22Rv1 (cell line): ENCODE measurements at regions not wholly inside any gene's neighbourhood (a gene's known extent, or its start where the extent isn't known, plus 50 kb on each side); places are given as distances from the start of the nearest gene placed in this dataset.

Experiments
- H3K27ac ChIP-seq: fragments of 450-650 bp; 2 replicates; pipeline ENCODE4 v1.5.1; 2017
- ZFX ChIP-seq: fragments of 450-650 bp; IDR thresholded peaks from 2 replicates; pipeline ENCODE4 v1.6.1; 2017; ENCODE audit warnings: antibody characterized with exemption, borderline replicate concordance
- TF ChIP-seq, protein P1 (sequence below): fragments of 450-650 bp; IDR thresholded peaks from 2 replicates; pipeline ENCODE4 v1.5.1; 2017; ENCODE audit warnings: mild to moderate bottlenecking

DNA sequence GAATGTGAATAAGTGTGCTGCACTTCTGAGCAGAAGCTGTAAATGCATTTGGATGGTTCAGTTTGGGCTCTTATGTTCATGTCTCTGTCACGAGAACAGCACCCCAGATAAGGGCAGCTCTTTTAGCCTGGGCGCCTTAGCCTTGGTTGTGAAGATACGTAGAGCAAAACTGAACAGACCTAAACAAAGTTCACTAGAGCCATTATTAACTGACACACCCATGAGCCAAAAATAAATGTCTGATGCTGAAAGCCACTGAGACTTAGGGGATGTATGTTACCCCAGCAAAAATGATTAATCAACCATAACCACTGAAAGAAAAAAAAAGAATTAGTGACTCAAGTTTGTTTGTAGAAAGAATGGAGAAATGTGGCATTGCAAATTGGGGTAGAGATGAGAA, 343.4 kb downstream of the BCAT1 start:
- TF ChIP-seq ZFX, result no peak
- TF ChIP-seq, protein P1, sequence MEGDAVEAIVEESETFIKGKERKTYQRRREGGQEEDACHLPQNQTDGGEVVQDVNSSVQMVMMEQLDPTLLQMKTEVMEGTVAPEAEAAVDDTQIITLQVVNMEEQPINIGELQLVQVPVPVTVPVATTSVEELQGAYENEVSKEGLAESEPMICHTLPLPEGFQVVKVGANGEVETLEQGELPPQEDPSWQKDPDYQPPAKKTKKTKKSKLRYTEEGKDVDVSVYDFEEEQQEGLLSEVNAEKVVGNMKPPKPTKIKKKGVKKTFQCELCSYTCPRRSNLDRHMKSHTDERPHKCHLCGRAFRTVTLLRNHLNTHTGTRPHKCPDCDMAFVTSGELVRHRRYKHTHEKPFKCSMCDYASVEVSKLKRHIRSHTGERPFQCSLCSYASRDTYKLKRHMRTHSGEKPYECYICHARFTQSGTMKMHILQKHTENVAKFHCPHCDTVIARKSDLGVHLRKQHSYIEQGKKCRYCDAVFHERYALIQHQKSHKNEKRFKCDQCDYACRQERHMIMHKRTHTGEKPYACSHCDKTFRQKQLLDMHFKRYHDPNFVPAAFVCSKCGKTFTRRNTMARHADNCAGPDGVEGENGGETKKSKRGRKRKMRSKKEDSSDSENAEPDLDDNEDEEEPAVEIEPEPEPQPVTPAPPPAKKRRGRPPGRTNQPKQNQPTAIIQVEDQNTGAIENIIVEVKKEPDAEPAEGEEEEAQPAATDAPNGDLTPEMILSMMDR, result no peak
- H3K27ac ChIP-seq, result no peak overlapping the region

DNA sequence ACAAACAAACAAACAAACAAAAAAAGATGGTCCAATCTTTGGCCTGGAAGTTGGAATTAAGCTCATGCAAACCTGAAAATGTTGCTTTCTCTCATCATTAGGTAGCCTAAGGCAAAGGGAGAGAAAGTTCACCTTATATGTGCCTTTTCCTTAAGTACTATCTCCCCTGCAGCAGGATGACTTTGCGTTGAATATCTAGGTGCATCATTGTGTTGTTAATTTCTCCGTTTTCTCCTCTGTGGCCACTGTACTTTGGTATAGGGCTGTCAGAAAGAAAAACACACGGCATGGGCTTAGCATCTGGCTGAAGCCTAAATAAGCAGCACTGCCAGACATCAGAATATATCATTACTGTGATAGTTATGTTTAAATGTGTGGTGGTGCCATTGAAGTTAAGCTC, 345.5 kb downstream of the BCAT1 start:
- no peak overlapping the region for H3K27ac ChIP-seq
- TF ChIP-seq, protein P1, result no peak
- no peak for TF ChIP-seq ZFX

DNA sequence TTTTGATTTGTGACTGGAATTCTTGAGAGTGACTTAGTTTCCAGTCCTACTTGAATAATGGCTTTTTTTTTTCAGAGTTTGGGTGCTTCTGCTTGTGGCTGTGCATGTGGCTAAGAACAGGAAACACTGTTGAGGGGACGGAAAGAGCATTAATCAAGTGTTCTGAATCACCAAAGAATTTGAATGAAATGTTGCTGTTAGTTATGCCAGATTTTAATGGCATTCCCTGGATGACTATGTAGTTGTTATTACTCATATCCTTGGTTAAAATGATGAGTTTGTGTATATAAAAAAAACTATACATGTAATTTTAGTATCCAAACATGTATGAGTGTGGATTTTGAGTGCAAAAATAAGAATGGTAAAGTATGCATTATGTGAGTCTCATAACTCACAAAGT, 347.9 kb downstream of the BCAT1 start:
- TF ChIP-seq, protein P1, result no peak
- TF ChIP-seq ZFX, result no peak
- no peak overlapping the region for H3K27ac ChIP-seq

DNA sequence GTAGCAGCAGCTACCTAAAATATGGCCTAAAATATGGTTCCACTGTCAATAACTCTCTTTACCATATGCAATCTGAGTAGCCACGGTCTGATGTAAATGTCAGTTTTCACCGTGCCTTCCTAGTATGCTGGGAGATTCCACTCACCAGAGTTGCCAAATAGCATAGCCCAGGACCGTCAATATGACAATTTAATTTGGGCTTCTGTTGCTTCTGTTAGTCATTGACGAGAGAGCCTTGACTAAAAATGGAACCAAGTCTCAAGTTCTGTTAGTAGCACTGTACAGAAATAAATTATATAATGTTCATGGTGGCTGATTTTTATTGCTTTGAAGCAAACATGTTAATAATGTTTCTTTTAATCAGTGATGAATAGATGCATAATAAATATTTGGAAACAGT, 348.4 kb downstream of the BCAT1 start:
- no peak overlapping the region for H3K27ac ChIP-seq
- TF ChIP-seq, protein P1, result no peak

DNA sequence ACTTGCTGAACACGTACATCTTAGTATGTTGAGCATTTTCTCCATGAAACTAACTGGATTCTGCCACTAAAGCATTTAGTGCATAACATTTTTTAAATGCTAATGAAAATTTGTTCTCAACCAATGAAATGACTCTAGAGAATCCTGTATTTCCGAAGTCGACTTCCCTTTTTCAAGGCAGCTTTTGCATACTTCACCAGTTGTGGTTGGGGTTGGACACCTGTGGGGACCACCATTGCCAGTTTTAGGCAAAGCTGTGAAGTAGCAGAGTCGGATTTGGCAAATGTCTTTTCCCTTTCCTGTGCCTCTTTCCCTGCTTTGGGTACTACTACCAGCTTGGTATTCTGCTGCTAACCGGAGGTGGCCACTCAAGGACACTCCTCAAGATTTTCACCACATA, 349.2 kb downstream of the BCAT1 start:
- TF ChIP-seq, protein P1, result no peak
- TF ChIP-seq ZFX, result no peak

DNA sequence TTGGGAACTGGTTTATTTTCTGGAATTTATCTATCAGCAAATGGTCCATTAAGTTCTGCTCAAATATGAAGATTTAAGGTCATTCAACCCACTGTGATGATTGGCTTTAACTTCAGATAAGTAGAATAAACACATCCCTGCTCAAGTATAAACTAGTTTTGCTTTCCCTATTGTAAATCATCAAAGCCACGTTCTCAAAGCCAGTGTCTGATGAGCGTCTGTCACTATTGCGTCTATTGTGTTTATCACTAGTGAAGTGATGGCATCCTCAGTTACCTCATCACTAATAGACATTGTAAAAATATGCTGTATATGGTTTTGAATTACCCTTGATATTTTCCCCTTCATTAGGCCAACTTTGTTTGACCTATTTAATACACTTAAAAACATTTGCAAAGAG, 351.3 kb downstream of the BCAT1 start:
- TF ChIP-seq, protein P1, result no peak
- no peak for TF ChIP-seq ZFX
- no peak overlapping the region for H3K27ac ChIP-seq

More for the DNA sequence above, 349.2 kb downstream of the BCAT1 start:
- no peak overlapping the region for H3K27ac ChIP-seq

DNA sequence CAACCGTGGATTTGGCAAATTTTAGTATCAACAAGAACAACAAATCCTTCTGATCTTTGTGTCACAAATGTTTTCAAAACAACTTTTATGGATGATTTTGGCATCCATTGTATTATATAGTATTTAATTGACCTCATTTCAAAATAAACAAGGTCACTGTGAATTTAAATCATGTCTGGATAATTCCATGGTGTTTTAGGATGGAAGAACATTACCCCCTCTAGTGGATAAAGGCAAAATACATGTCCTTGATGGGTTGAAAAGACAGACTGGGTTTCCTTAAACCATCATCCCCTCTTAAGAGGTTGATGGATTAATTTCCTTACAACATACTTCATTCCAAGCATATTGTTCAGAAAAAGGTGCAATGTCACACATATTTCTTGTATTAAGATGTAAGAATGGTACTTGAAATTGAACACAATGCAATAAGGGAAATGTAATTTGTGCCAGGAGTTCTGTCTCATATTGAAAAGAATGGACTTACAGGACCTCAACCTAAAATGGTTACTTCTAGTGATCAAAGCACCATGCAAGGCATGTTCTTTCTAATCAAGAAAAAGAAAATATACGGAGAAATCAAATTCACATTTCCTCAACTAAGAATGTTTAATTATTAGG, 352.0 kb downstream of the BCAT1 start:
- no peak for TF ChIP-seq ZFX
- TF ChIP-seq, protein P1, result peak; percentile 89
- H3K27ac ChIP-seq, result no peak overlapping the region
